Activated T-cell treated with anti-CD3 and anti-CD28 coated beads, Interleukin-2, amount 50 U/mL, for 4 hours (primary cell): ENCODE measurements at regions not wholly inside any gene's neighbourhood (a gene's known extent, or its start where the extent isn't known, plus 50 kb on each side); places are given as distances from the start of the nearest gene placed in this dataset.
"Not testable (repeated sequence)": the region's sequence is repeated elsewhere in the genome, so short reads cannot be mapped to it uniquely, and the experiment has no call there.

Experiments used
- ATAC-seq, 2 donors: fragments of 200-7000 bp; cut with Tn5 transposase; one replicate each; pipeline ENCODE4 v1.10.0; 2021
- DNase-seq: peaks from one replicate; pipeline ENCODE4 v3.0.0-alpha.2; 2020
- H3K27me3 Mint-ChIP-seq: one replicate; pipeline ENCODE4 v1.8.0; 2021; ENCODE audit warnings: low read depth, mixed read lengths
- H3K36me3 Mint-ChIP-seq: one replicate; pipeline ENCODE4 v1.8.0; 2022; ENCODE audit warnings: mixed read lengths; ENCODE audit not compliant: insufficient read depth
- H3K4me1 Mint-ChIP-seq: one replicate; pipeline ENCODE4 v1.8.0; 2021; ENCODE audit warnings: low read depth, mixed read lengths
- H3K4me3 Mint-ChIP-seq: one replicate; pipeline ENCODE4 v1.8.0; 2021; ENCODE audit warnings: mild to moderate bottlenecking, moderate library complexity, mixed read lengths
- H3K9me3 Mint-ChIP-seq: one replicate; pipeline ENCODE4 v1.8.0; 2021; ENCODE audit warnings: mixed read lengths

DNA sequence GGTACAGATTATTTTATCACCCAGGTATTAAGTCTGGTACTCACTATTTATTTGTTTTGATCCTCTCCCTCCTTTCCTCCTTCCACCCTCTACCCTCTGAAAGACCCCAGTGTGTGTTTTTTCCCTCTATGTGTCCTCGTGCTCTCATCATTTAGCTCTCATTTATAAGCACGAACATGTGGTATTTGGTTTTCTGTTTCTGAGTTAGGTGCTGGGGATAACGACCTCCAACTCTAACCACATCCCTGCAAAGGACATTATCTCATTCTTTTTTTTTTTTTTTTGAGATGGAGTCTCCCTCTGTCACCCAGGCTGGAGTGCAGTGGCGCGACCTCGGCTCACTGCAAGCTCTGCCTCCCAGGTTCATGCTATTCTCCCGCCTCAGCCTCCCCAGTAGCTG lies 1056.1 kb downstream of the SLITRK5 start:
- not testable (repeated sequence) for ATAC-seq, H3K4me3 Mint-ChIP-seq, H3K4me1 Mint-ChIP-seq, DNase-seq, H3K27me3 Mint-ChIP-seq, H3K36me3 Mint-ChIP-seq
- H3K9me3 Mint-ChIP-seq: peaks cover 12% of the 10 kb centered on the region

DNA sequence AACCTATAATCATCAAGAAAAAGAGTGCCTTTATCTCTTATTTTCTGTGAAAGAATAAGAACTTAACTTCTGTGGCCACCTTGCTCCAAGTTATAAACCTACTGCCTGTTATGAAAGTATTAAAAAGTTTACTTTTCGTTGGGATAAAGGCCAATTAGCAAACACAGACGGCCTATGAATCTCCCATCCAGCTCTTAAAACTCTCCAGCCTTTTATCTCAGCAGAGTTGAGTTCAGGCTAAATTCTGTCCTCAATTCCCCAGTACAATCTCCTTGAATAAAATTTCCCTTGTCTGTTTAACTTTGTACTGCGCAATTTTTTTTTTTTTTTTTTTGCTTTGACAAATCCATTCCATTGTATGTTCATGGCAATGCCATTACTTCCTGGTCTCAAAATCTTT lies 1058.4 kb downstream of the SLITRK5 start:
- Mint-ChIP-seq H3K27me3 (no peaks in the 10 kb centered on the region), H3K4me3 (no peak overlapping the region), H3K36me3 (no peaks in the 10 kb centered on the region), H3K4me1 (peaks cover 2% of the 10 kb centered on the region), H3K9me3 (peaks cover 9% of the 10 kb centered on the region)
- ATAC-seq: no peak
- no peak for DNase-seq

DNA sequence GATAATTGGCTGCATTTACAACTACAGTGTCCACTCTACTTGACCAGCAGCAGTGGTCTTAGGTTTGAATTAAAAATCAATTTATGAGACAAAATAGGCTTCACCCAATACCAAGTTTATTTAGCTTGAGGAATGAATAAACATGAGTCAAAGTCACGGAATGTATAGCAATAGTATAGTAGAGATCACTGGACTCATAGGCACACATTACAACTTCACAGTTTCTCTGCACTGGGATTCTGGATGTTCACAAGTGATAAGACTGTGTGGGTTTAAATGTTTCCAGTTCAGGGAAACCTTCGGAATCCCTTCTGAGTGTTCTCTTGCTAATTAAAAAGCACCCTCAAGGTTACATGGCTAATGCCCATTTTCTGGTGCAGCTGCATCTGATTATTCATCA lies 1064.9 kb downstream of the SLITRK5 start:
- Mint-ChIP-seq H3K4me3 (no peak overlapping the region), H3K27me3 (no peaks in the 10 kb centered on the region), H3K36me3 (no peaks in the 10 kb centered on the region), H3K9me3 (no peaks in the 10 kb centered on the region), H3K4me1 (no peaks in the 10 kb centered on the region)
- DNase-seq: no peak
- no peak for ATAC-seq

DNA sequence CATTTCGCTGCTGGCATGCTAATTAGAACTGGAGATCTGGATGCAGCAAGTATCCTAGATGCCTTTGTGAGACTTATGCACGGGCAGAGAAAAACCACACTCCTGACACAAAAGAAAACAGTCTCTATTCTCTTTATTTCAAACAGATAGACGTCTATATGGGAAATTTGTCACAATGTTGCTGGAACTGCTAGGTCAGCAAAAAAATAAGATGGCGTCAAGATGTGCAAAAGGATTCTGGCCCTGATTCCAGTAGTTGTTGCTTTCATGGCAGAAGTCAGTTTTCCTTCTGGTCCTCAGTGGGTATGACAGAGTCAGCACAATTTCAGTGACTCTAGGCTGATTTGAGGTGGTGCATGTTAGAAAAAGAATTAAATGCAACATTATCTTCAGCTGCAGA lies 1068.0 kb downstream of the SLITRK5 start:
- no peaks in the 10 kb centered on the region for H3K27me3 Mint-ChIP-seq
- no peaks in the 10 kb centered on the region for H3K9me3 Mint-ChIP-seq
- H3K4me1 Mint-ChIP-seq: no peaks in the 10 kb centered on the region
- ATAC-seq: no peak
- no peak for DNase-seq
- no peaks in the 10 kb centered on the region for H3K36me3 Mint-ChIP-seq
- H3K4me3 Mint-ChIP-seq: no peak overlapping the region

DNA sequence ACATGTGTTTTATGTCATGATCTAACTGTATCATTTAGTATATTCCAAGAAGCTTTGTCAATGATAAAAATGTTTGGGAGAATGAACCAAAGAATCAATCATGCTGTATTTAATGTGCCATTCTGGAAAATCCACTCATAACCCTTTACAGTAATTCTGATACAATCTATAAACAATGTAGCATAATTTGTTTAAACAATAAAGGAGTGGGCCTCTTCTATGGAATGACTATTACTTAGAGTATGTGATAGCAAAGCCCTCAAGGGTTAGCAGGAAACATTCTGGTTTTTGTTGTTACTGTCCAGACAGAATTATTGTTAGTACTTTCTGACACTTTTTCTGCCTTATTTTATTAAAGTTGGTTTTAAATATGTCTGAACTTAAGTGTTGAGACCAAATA lies 1073.1 kb downstream of the SLITRK5 start:
- H3K9me3 Mint-ChIP-seq: no peaks in the 10 kb centered on the region
- H3K4me3 Mint-ChIP-seq: no peak overlapping the region
- H3K4me1 Mint-ChIP-seq: no peaks in the 10 kb centered on the region
- no peaks in the 10 kb centered on the region for H3K36me3 Mint-ChIP-seq
- ATAC-seq (no peak), DNase-seq (no peak)
- no peaks in the 10 kb centered on the region for H3K27me3 Mint-ChIP-seq

DNA sequence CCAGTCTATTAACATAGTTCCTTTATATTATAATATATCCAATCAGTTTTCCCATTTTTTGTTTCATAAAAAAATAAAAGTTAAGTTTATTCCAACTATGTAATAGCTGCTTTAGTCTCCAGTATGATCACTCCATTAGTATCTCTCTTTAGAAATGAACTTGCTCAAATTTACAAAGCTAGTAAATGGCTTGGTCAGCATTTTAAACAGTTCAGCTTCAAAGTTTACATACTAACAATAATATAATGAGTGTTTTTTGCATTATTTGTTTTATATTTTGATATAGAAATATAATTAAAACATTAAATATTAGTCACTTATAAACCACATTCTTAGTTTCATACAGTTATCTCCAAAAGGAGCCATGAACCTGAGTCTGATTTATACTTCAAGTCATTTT lies 1073.8 kb downstream of the SLITRK5 start:
- Mint-ChIP-seq H3K9me3 (no peaks in the 10 kb centered on the region), H3K4me3 (no peak overlapping the region)

DNA sequence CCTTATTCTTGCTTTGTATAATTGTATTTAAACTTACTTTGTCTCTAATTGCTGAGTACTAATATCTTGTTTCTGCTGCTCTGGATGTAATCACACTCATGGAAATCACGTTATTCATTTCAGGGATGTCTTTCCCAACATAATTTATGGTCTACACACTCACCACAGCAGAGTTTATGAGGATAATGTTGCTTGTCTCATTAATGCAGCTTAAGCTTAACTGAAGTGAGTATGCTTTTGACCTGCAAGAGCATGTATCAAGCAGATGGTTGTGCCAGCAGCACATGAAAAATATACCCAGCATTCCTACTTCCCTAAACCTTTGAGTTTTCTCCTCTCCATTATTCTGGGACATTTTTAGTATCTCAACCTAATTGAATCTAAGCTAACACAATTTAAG lies 1080.9 kb downstream of the SLITRK5 start:
- ATAC-seq: no peak
- DNase-seq: no peak
- Mint-ChIP-seq H3K4me1 (no peaks in the 10 kb centered on the region), H3K9me3 (no peaks in the 10 kb centered on the region), H3K27me3 (no peaks in the 10 kb centered on the region), H3K36me3 (no peaks in the 10 kb centered on the region), H3K4me3 (no peak overlapping the region)

More for the DNA sequence above, 1073.8 kb downstream of the SLITRK5 start:
- H3K4me1 Mint-ChIP-seq: no peaks in the 10 kb centered on the region
- H3K36me3 Mint-ChIP-seq: no peaks in the 10 kb centered on the region
- H3K27me3 Mint-ChIP-seq: no peaks in the 10 kb centered on the region
- DNase-seq (no peak), ATAC-seq (no peak)

DNA sequence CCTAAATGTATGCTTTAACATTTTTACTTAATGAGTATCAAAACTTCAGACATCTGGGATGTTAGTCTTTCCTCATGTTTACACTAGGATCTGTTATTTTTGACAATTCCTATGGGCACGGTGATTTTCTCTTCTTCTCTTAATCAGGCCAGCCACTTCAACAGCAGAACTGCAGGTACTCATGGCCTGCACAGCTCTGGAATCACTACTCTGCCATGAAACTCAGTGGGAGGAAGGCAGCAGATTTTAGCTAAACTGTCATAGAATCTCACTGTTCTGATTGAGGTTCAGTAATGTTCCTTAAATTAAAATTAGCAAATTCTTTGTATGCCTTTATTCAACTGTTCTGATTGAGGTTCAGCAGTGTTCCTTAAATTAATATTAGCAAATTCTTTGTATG lies 1083.0 kb downstream of the SLITRK5 start:
- DNase-seq: no peak
- Mint-ChIP-seq H3K27me3 (no peaks in the 10 kb centered on the region), H3K4me1 (no peaks in the 10 kb centered on the region), H3K36me3 (no peaks in the 10 kb centered on the region), H3K4me3 (no peak overlapping the region), H3K9me3 (peaks cover 10% of the 10 kb centered on the region)
- no peak for ATAC-seq

DNA sequence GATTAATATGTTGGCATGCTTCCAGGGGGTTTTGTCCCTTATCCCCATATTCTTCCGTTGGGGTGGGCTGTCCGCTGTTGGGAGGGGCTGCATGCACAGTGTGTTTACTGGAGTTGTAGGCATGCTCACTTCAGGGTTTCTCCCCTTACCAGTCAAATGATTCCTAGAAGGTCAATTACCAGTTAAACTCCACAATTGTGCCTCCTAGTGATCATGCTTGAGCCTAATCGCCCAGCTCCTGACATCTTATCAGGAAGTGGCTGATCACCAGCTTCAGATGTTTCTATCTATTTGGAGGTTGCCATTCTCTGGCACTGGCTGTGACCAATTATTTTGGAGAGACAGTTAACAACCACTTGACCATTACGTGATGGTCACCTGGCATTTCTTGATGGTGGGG lies 1090.0 kb downstream of the SLITRK5 start:
- no peaks in the 10 kb centered on the region for H3K27me3 Mint-ChIP-seq
- peaks cover 10% of the 10 kb centered on the region for H3K9me3 Mint-ChIP-seq
- DNase-seq: no peak
- H3K4me3 Mint-ChIP-seq: no peak overlapping the region
- H3K4me1 Mint-ChIP-seq: no peaks in the 10 kb centered on the region
- no peaks in the 10 kb centered on the region for H3K36me3 Mint-ChIP-seq
- ATAC-seq: no peak

DNA sequence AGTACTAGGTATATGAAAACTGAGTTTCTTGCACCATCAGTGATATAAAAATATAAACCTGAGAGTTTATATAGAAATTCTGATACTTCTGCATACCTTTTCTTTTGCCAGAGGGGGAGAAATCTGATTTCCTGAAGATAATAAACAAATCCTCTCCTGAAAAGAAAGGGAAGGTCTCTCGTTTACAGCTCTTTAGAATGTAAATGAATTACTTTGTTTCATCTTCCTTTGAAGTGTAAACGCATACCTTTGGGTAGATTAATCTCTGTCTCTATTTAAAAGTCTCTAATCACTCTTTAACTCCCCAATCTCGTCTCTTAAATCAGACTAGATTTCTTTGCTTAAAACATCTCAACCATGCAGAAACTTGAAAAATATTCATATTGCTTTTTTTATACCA lies 1092.9 kb downstream of the SLITRK5 start:
- no peaks in the 10 kb centered on the region for H3K36me3 Mint-ChIP-seq

DNA sequence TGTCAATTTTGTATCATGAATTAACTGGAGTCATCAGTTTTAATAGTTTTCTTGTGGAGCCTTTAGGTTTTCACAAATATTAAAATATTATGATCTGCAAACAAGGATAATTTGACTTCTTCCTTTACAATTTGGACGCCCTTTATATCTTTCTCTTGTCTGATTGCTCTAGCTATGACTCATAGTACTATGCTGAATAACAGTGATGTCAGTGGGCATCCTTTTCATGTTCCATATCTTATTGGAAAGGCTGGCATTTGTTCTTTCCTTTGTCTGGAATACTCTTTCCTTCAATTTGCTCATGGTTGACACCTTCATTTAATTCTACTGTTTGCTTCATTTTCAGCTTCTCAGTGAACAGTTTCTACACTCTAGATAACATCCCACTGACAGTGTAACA lies 1129.3 kb downstream of the SLITRK5 start:
- Mint-ChIP-seq H3K4me1 (no peaks in the 10 kb centered on the region), H3K36me3 (no peaks in the 10 kb centered on the region), H3K9me3 (peaks cover 9% of the 10 kb centered on the region), H3K4me3 (no peak overlapping the region), H3K27me3 (no peaks in the 10 kb centered on the region)
- no peak for ATAC-seq
- DNase-seq: no peak

More for the DNA sequence above, 1092.9 kb downstream of the SLITRK5 start:
- Mint-ChIP-seq H3K4me3 (no peak overlapping the region), H3K9me3 (no peaks in the 10 kb centered on the region), H3K27me3 (no peaks in the 10 kb centered on the region), H3K4me1 (no peaks in the 10 kb centered on the region)
- DNase-seq (no peak), ATAC-seq (no peak)

DNA sequence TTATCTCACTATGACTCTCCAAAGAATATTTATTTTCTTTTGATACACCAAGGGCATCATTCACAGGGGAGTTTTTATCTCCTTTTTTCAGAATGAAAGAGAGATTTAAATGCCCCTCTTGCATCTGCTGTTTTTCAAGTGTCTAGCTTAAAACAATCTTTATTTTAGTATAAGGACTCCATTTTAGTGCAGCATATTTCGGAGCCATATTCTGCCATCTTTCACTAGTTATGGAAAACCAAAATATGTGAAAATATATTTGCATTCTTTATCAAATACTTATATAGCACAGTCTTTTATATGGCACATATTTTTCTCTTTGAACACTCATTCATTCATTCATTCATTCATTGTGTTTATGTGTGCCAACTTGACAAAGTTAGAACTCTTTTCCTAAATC lies 1130.2 kb downstream of the SLITRK5 start:
- Mint-ChIP-seq H3K4me1 (no peaks in the 10 kb centered on the region), H3K4me3 (no peak overlapping the region), H3K27me3 (no peaks in the 10 kb centered on the region), H3K9me3 (peaks cover 9% of the 10 kb centered on the region), H3K36me3 (no peaks in the 10 kb centered on the region)
- DNase-seq: no peak
- no peak for ATAC-seq

DNA sequence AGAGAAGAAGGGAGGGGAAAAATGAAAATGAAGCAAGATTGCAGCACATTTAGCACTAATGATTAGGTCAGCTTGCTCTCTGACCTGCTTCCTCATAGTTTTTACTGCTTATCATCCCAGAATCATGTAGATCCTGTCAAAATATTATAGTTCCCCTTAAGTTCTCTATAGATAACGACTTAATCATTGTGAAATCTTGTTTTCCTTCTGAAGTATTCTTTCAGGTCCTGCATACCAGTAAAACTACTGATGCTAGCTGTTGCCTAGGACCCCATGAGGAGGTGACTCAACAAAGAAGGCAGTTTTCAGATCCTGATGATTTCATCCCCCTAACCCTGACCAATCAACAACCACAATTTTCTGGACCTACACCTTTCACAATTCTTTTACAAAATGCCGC lies 1131.7 kb downstream of the SLITRK5 start:
- no peak overlapping the region for H3K4me3 Mint-ChIP-seq
- ATAC-seq: no peak
- DNase-seq: no peak
- H3K9me3 Mint-ChIP-seq: peaks cover 13% of the 10 kb centered on the region
- no peaks in the 10 kb centered on the region for H3K36me3 Mint-ChIP-seq
- H3K27me3 Mint-ChIP-seq: no peaks in the 10 kb centered on the region
- no peaks in the 10 kb centered on the region for H3K4me1 Mint-ChIP-seq

DNA sequence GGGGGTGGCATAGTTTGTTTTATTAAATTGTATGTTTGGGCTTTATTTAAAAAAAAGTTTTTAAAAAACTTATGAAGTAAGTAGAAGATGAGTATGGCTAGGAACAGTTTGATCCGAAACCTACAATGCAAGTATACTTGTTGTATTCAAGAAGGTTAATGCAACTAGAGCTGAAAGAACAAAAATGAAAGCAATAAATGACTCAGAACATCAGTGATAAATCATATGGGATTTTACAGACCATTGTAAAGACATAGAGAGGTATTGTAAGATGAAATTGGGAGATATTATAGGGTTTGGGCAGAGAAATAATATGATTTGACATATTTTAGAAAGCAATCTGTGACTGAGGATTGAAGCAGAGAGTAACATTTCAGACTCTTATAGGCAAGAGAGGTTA lies 1135.3 kb downstream of the SLITRK5 start:
- Mint-ChIP-seq H3K36me3 (no peaks in the 10 kb centered on the region), H3K9me3 (peaks cover 24% of the 10 kb centered on the region), H3K27me3 (no peaks in the 10 kb centered on the region), H3K4me1 (no peaks in the 10 kb centered on the region), H3K4me3 (no peak overlapping the region)
- ATAC-seq: no peak
- DNase-seq: no peak

DNA sequence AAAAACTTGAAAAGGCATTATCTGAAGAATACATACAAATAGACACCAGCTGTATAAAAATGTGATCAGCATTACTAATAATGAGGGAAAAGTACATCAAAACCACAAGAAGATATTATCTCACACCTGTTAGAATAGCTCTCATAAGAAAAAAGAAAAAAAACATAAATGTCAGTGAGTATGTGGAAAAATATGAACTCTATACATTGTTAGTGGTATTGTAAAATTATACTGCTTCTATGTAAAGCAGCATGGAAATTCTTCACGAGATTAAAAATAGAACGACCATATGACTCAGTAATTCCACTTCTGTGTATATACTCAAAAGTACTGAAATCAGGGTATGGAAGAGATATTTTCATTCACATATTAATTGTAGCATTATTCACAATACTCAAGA lies 1146.4 kb downstream of the SLITRK5 start:
- DNase-seq: no peak
- Mint-ChIP-seq H3K36me3 (no peaks in the 10 kb centered on the region), H3K9me3 (peaks cover 16% of the 10 kb centered on the region), H3K27me3 (no peaks in the 10 kb centered on the region), H3K4me1 (no peaks in the 10 kb centered on the region), H3K4me3 (no peak overlapping the region)
- ATAC-seq: no peak

DNA sequence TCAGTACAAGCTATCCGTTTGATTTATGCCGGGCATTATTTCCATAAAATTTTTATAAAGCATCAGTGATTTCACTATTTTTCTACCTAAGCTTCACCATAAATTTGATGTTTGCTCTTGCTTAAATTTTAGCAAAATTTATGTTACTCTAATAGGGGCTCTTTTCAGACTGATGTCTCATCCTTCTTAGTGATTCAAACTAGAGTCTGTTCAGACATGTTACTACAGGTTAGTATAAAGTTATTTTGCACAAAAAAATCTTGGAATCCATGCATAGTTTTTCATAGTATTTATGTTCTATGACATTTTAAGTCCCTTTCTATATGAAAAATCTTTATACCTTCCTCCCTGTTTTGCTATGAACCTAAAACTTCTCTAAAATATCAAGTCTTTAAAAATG lies 1151.9 kb downstream of the SLITRK5 start:
- H3K4me1 Mint-ChIP-seq: no peaks in the 10 kb centered on the region

More for the DNA sequence above, 1151.9 kb downstream of the SLITRK5 start:
- Mint-ChIP-seq H3K4me3 (no peak overlapping the region), H3K9me3 (peaks cover 16% of the 10 kb centered on the region), H3K36me3 (no peaks in the 10 kb centered on the region), H3K27me3 (no peaks in the 10 kb centered on the region)
- DNase-seq (no peak), ATAC-seq (no peak)
